ENCODE measurements at regions not wholly inside any gene's neighbourhood (a gene's known extent, or its start where the extent isn't known, plus 50 kb on each side); places are given as distances from the start of the nearest gene placed in this dataset.

- TF ChIP-seq, protein P1, sequence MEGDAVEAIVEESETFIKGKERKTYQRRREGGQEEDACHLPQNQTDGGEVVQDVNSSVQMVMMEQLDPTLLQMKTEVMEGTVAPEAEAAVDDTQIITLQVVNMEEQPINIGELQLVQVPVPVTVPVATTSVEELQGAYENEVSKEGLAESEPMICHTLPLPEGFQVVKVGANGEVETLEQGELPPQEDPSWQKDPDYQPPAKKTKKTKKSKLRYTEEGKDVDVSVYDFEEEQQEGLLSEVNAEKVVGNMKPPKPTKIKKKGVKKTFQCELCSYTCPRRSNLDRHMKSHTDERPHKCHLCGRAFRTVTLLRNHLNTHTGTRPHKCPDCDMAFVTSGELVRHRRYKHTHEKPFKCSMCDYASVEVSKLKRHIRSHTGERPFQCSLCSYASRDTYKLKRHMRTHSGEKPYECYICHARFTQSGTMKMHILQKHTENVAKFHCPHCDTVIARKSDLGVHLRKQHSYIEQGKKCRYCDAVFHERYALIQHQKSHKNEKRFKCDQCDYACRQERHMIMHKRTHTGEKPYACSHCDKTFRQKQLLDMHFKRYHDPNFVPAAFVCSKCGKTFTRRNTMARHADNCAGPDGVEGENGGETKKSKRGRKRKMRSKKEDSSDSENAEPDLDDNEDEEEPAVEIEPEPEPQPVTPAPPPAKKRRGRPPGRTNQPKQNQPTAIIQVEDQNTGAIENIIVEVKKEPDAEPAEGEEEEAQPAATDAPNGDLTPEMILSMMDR (IDR thresholded peaks at IDR 0.05) = no peak
- TF ChIP-seq EZH2 (IDR thresholded peaks at IDR 0.05; ENCODE audit: borderline replicate concordance, insufficient read depth, low read depth, low read length, poor library complexity, severe bottlenecking) = no peak
Observed at GRCh38 chr6:159604443-159604956, 88.5 kb downstream of the SOD2 start.

All from B cell (primary cell).